Gastroesophageal sphincter (tissue), 3 donors: ENCODE measurements at regions not wholly inside any gene's neighbourhood (a gene's known extent, or its start where the extent isn't known, plus 50 kb on each side); places are given as distances from the start of the nearest gene placed in this dataset.

Experiments used
- POLR2A ChIP-seq, 2 donors: fragments of 450-650 bp; IDR thresholded peaks; one replicate each; pipeline ENCODE4 v1.6.1; 2017; ENCODE audit warnings: antibody characterized with exemption in 2 of 2, mild to moderate bottlenecking in 2 of 2, moderate library complexity in 1 of 2
- TF ChIP-seq, protein P1 (sequence below), 4 experiments: fragments of 200-600 bp in 2 of 4; fragments of 450-650 bp in 2 of 4; sonication (generic) in 1 of 4; IDR thresholded peaks; one replicate each; pipeline ENCODE4 v1.5.1; 2017 to 2019; ENCODE audit warnings: antibody characterized with exemption in 4 of 4, mild to moderate bottlenecking in 2 of 4, moderate library complexity in 2 of 4

DNA sequence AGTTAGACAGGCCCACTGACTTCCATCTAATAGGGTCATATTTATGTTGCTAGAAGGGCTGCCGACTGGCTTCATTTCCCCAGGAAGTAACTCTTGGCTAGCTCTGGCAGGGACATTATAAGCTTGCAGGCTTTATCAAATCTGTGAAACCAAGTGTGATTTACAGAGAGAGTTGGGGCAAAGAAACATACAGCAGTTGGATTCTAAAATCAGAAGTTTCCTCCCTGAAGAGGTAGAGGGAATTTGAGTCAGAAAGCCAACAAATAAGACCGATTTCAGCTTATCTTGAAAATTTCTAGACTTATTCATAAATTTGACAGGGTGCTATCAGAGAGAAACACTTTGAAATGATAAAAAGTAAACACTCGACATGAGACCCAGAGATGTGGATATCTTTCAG lies 407.8 kb downstream of the OLFM4 start:
- TF ChIP-seq, protein P1, sequence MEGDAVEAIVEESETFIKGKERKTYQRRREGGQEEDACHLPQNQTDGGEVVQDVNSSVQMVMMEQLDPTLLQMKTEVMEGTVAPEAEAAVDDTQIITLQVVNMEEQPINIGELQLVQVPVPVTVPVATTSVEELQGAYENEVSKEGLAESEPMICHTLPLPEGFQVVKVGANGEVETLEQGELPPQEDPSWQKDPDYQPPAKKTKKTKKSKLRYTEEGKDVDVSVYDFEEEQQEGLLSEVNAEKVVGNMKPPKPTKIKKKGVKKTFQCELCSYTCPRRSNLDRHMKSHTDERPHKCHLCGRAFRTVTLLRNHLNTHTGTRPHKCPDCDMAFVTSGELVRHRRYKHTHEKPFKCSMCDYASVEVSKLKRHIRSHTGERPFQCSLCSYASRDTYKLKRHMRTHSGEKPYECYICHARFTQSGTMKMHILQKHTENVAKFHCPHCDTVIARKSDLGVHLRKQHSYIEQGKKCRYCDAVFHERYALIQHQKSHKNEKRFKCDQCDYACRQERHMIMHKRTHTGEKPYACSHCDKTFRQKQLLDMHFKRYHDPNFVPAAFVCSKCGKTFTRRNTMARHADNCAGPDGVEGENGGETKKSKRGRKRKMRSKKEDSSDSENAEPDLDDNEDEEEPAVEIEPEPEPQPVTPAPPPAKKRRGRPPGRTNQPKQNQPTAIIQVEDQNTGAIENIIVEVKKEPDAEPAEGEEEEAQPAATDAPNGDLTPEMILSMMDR (IDR thresholded peaks at IDR 0.05) = no peak
- TF ChIP-seq POLR2A (IDR thresholded peaks at IDR 0.05) = no peak
